HuH-7.5 (cell line): ENCODE measurements at regions not wholly inside any gene's neighbourhood (a gene's known extent, or its start where the extent isn't known, plus 50 kb on each side); places are given as distances from the start of the nearest gene placed in this dataset.

Source experiments
- DNase-seq: peaks from one replicate; pipeline ENCODE4 v3.0.0; 2011; ENCODE audit warnings: low spot score

- DNase-seq: no peak
These were observed 275.6 kb downstream of the SLC4A3 start for GRCh38 chr2:219902891-219903552.

- no peak for DNase-seq
These were observed 278.2 kb downstream of the SLC4A3 start for GRCh38 chr2:219905640-219906039.

GRCh38 chr2:219906114-219907010 lies 278.9 kb downstream of the SLC4A3 start:
- DNase-seq: no peak

GRCh38 chr2:219907011-219907365 lies 279.6 kb downstream of the SLC4A3 start:
- no peak for DNase-seq

GRCh38 chr2:219908538-219908937 lies 281.1 kb downstream of the SLC4A3 start:
- DNase-seq: no peak

GRCh38 chr2:219911541-219911940 lies 284.1 kb downstream of the SLC4A3 start:
- no peak for DNase-seq

- DNase-seq: no peak
These were observed 285.1 kb downstream of the SLC4A3 start for GRCh38 chr2:219912491-219912921.

GRCh38 chr2:219914577-219914976 lies 287.1 kb downstream of the SLC4A3 start:
- no peak for DNase-seq

- no peak for DNase-seq
These were observed 288.9 kb downstream of the SLC4A3 start for GRCh38 chr2:219916281-219916680.

GRCh38 chr2:219916726-219917440 lies 289.5 kb downstream of the SLC4A3 start:
- DNase-seq: no peak

- no peak for DNase-seq
These were observed 290.8 kb downstream of the SLC4A3 start for GRCh38 chr2:219918254-219918653.

- no peak for DNase-seq
These were observed 291.5 kb downstream of the SLC4A3 start for GRCh38 chr2:219918944-219919343.

- no peak for DNase-seq
These were observed 292.1 kb downstream of the SLC4A3 start for GRCh38 chr2:219919506-219919905.

GRCh38 chr2:219929835-219930234 lies 302.4 kb downstream of the SLC4A3 start:
- no peak for DNase-seq

- DNase-seq: no peak
These were observed 312.2 kb downstream of the SLC4A3 start for GRCh38 chr2:219939647-219940046.

GRCh38 chr2:219944866-219945265 lies 317.4 kb downstream of the SLC4A3 start:
- no peak for DNase-seq

GRCh38 chr2:219946021-219946420 lies 318.6 kb downstream of the SLC4A3 start:
- no peak for DNase-seq

GRCh38 chr2:219946529-219946928 lies 319.1 kb downstream of the SLC4A3 start:
- DNase-seq: no peak

- no peak for DNase-seq
These were observed 320.1 kb downstream of the SLC4A3 start for GRCh38 chr2:219947575-219947974.

GRCh38 chr2:219949053-219949452 lies 321.6 kb downstream of the SLC4A3 start:
- no peak for DNase-seq

GRCh38 chr2:219951099-219951498 lies 323.7 kb downstream of the SLC4A3 start:
- no peak for DNase-seq

GRCh38 chr2:219954331-219954730 lies 326.9 kb downstream of the SLC4A3 start:
- DNase-seq: no peak

GRCh38 chr2:219957820-219958219 lies 330.4 kb downstream of the SLC4A3 start:
- DNase-seq: no peak
